Calu3 (cell line): ENCODE measurements at regions not wholly inside any gene's neighbourhood (a gene's known extent, or its start where the extent isn't known, plus 50 kb on each side); places are given as distances from the start of the nearest gene placed in this dataset.

Source experiments
- BruUV-seq: library from RNA; stranded (reverse); fragments of 400-500 nt; replicated peaks from 2 replicates; lab custom pipeline; 2021; lab: Mats Ljungman, UMichigan
- CTCF ChIA-PET: fragments of 300-600 bp; sonication (Branson Sonifier 250); formaldehyde crosslinking; loops from one replicate; lab custom pipeline; 2022; ENCODE audit warnings: antibody characterized with exemption; lab: Charles Lee
- DNase-seq: peaks from one replicate; pipeline ENCODE4 v3.0.0; 2022
- H3K27ac Mint-ChIP-seq: one replicate; pipeline ENCODE4 v1.8.0; 2022; ENCODE audit warnings: mixed read lengths; ENCODE audit not compliant: unreplicated experiment
- H3K27me3 Mint-ChIP-seq: one replicate; pipeline ENCODE4 v1.8.0; 2022; ENCODE audit warnings: mixed read lengths; ENCODE audit not compliant: unreplicated experiment
- H3K36me3 Mint-ChIP-seq: one replicate; pipeline ENCODE4 v1.8.0; 2022; ENCODE audit warnings: mild to moderate bottlenecking, moderate library complexity, mixed read lengths; ENCODE audit not compliant: insufficient read depth, unreplicated experiment
- H3K4me1 Mint-ChIP-seq: one replicate; pipeline ENCODE4 v1.8.0; 2022; ENCODE audit warnings: mild to moderate bottlenecking, low read depth, mixed read lengths; ENCODE audit not compliant: unreplicated experiment
- H3K4me3 Mint-ChIP-seq: one replicate; pipeline ENCODE4 v1.8.0; 2022; ENCODE audit warnings: mild to moderate bottlenecking, low read depth, moderate library complexity, mixed read lengths; ENCODE audit not compliant: unreplicated experiment
- H3K9me3 Mint-ChIP-seq: one replicate; pipeline ENCODE4 v1.8.0; 2022; ENCODE audit warnings: low read depth, mixed read lengths; ENCODE audit not compliant: unreplicated experiment
- CTCF ChIP-seq: fragments of 200-600 bp; IDR thresholded peaks from one replicate; pipeline ENCODE4 v1.8.0; 2022; ENCODE audit warnings: antibody characterized with exemption; ENCODE audit not compliant: unreplicated experiment
- intact Hi-C: fragments of 100-400 bp; cut with micrococcal nuclease; formaldehyde crosslinking; loops from one replicate; pipeline ENCODE4 v1.10.0; 2022; ENCODE audit not compliant: unreplicated experiment

GRCh38 chr19:41525989-41526388 lies 50.0 kb upstream of the CEACAM21 start:
- peaks cover 7% of the 10 kb centered on the region for H3K4me1 Mint-ChIP-seq
- H3K27me3 Mint-ChIP-seq, result peaks cover 100% of the 10 kb centered on the region
- H3K9me3 Mint-ChIP-seq, result no peaks in the 10 kb centered on the region
- TF ChIP-seq CTCF, result no peak
- H3K36me3 Mint-ChIP-seq, result peaks cover 5% of the 10 kb centered on the region
- H3K27ac Mint-ChIP-seq, result no peak overlapping the region
- CTCF ChIA-PET, result no interaction called here
- no peak overlapping the region for H3K4me3 Mint-ChIP-seq
- intact Hi-C loops, result no loop called here
- no TSS peak for BruUV-seq
- no peak for DNase-seq
